ENCODE measurements at regions not wholly inside any gene's neighbourhood (a gene's known extent, or its start where the extent isn't known, plus 50 kb on each side); places are given as distances from the start of the nearest gene placed in this dataset.

GRCh38 chr12:126385785-126386184, 1320.5 kb downstream of the AACS start:
- no peak for TF ChIP-seq CTCF (IDR thresholded peaks at IDR 0.05; ENCODE audit: insufficient read depth, low read length, poor library complexity, severe bottlenecking)
- TF ChIP-seq EZH2phosphoT487 (conservative IDR thresholded peaks at IDR 0.05; ENCODE audit: low read length) = no peak
